Endothelial cell (in vitro differentiated cells): ENCODE measurements at regions not wholly inside any gene's neighbourhood (a gene's known extent, or its start where the extent isn't known, plus 50 kb on each side); places are given as distances from the start of the nearest gene placed in this dataset.
"Not testable (repeated sequence)": the region's sequence is repeated elsewhere in the genome, so short reads cannot be mapped to it uniquely, and the experiment has no call there.

ENCODE experiments used
- DNase-seq: peaks from one replicate; pipeline ENCODE4 v3.0.0; 2021; ENCODE audit warnings: low spot score
- H3K27ac Mint-ChIP-seq: one replicate; pipeline ENCODE4 v1.8.0; 2021; ENCODE audit warnings: mixed read lengths, inconsistent platforms; ENCODE audit not compliant: unreplicated experiment
- H3K27me3 Mint-ChIP-seq: one replicate; pipeline ENCODE4 v1.8.0; 2021; ENCODE audit warnings: mild to moderate bottlenecking, moderate library complexity, mixed read lengths, inconsistent platforms; ENCODE audit not compliant: unreplicated experiment
- H3K36me3 Mint-ChIP-seq: one replicate; pipeline ENCODE4 v1.8.0; 2021; ENCODE audit warnings: mild to moderate bottlenecking, low read depth, mixed read lengths, inconsistent platforms; ENCODE audit not compliant: unreplicated experiment
- H3K4me1 Mint-ChIP-seq: one replicate; pipeline ENCODE4 v1.8.0; 2021; ENCODE audit warnings: mild to moderate bottlenecking, mixed read lengths, inconsistent platforms; ENCODE audit not compliant: unreplicated experiment
- H3K4me3 Mint-ChIP-seq: one replicate; pipeline ENCODE4 v1.8.0; 2021; ENCODE audit warnings: mild to moderate bottlenecking, mixed read lengths, inconsistent platforms; ENCODE audit not compliant: unreplicated experiment
- H3K9me3 Mint-ChIP-seq: one replicate; pipeline ENCODE4 v1.8.0; 2021; ENCODE audit warnings: mixed read lengths, inconsistent platforms; ENCODE audit not compliant: unreplicated experiment
- TF ChIP-seq, protein P1 (sequence below): fragments of 200-600 bp; sonication (generic); IDR thresholded peaks from one replicate; pipeline ENCODE4 v1.5.0; 2021; ENCODE audit warnings: antibody characterized with exemption; ENCODE audit not compliant: unreplicated experiment

GRCh38 chr3:25178672-25179071 is 249.4 kb upstream of the RARB start:
- no peak overlapping the region for H3K4me3 Mint-ChIP-seq
- no peaks in the 10 kb centered on the region for H3K36me3 Mint-ChIP-seq
- no peaks in the 10 kb centered on the region for H3K27me3 Mint-ChIP-seq
- H3K9me3 Mint-ChIP-seq: no peaks in the 10 kb centered on the region
- no peak overlapping the region for H3K27ac Mint-ChIP-seq
- no peak for DNase-seq
- TF ChIP-seq, protein P1, sequence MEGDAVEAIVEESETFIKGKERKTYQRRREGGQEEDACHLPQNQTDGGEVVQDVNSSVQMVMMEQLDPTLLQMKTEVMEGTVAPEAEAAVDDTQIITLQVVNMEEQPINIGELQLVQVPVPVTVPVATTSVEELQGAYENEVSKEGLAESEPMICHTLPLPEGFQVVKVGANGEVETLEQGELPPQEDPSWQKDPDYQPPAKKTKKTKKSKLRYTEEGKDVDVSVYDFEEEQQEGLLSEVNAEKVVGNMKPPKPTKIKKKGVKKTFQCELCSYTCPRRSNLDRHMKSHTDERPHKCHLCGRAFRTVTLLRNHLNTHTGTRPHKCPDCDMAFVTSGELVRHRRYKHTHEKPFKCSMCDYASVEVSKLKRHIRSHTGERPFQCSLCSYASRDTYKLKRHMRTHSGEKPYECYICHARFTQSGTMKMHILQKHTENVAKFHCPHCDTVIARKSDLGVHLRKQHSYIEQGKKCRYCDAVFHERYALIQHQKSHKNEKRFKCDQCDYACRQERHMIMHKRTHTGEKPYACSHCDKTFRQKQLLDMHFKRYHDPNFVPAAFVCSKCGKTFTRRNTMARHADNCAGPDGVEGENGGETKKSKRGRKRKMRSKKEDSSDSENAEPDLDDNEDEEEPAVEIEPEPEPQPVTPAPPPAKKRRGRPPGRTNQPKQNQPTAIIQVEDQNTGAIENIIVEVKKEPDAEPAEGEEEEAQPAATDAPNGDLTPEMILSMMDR: no peak
- H3K4me1 Mint-ChIP-seq: no peaks in the 10 kb centered on the region

DNA sequence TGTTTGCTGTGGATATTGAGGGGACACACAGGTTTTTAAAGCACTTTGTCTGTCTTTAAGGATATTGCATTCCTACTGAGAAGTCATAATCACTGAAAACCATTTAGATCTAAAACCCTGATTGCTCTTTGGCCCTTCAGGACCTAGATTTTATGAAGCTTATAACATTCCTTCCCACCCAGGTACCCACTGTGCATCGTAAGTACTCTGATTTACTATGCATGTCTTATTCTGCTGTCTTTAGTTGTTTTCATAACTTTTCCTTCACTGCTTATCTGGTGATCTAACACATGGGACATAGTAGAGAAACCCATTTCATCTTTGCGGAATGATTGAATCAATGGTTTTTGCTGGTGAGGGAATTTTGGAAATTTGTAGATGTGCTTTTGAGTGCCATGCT is 247.0 kb upstream of the RARB start:
- TF ChIP-seq, protein P1: no peak
- no peak overlapping the region for H3K4me3 Mint-ChIP-seq
- no peaks in the 10 kb centered on the region for H3K9me3 Mint-ChIP-seq
- no peaks in the 10 kb centered on the region for H3K4me1 Mint-ChIP-seq
- H3K27ac Mint-ChIP-seq: no peak overlapping the region
- no peaks in the 10 kb centered on the region for H3K27me3 Mint-ChIP-seq
- DNase-seq: no peak
- H3K36me3 Mint-ChIP-seq: no peaks in the 10 kb centered on the region

DNA sequence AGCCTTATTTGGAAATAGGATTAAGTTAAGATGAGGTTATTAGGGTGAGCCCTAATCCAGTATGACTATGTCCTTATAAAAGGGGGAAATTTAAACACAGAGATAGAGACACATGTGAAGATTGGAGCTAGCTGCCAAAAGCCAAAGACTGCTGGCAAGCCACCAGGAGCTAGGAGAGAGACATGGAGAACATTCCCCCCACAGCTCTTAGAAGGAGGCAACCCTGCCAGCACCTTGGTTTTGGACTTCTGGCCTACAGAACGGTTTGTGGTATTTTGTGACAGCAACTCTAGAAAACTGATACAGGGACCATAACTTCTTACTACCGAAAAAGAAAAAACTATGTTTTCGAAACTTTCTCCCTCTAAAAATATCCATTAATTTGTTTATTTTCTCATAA is 245.3 kb upstream of the RARB start:
- TF ChIP-seq, protein P1: no peak
- Mint-ChIP-seq H3K9me3 (no peaks in the 10 kb centered on the region), H3K27me3 (no peaks in the 10 kb centered on the region), H3K4me3 (no peak overlapping the region), H3K27ac (no peak overlapping the region), H3K4me1 (no peaks in the 10 kb centered on the region), H3K36me3 (no peaks in the 10 kb centered on the region)
- no peak for DNase-seq

DNA sequence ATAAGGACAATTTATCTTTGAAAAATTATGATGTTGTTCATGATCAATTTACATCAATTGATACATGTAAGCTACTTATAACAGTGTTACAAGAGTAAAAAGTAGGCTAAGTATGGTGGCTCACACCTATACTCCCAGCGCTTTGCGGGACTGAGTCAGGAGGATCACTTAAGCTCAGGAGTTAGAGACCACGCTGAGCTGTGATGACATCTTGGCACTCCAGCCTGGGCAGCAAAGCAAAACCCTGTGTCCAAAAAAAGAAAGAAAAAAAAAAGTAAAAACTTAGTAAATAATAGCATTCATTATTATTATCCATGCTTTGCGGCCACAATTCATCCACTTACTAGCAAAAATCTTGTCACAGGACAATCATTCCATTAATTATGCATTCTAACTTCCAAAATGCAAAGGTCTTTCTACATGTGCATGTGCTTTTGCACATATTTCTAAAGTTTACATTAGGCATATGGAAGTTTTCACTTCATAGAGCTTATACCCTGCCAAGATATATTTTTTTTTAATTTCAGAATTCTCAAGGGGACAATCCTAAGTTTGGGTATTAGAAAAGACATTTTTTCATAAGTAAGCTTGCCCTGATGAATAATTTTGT is 243.3 kb upstream of the RARB start:
- Mint-ChIP-seq H3K4me1 (no peaks in the 10 kb centered on the region), H3K4me3 (no peak overlapping the region), H3K27me3 (no peaks in the 10 kb centered on the region), H3K36me3 (no peaks in the 10 kb centered on the region), H3K9me3 (no peaks in the 10 kb centered on the region), H3K27ac (no peak overlapping the region)
- DNase-seq: no peak
- TF ChIP-seq, protein P1: no peak

DNA sequence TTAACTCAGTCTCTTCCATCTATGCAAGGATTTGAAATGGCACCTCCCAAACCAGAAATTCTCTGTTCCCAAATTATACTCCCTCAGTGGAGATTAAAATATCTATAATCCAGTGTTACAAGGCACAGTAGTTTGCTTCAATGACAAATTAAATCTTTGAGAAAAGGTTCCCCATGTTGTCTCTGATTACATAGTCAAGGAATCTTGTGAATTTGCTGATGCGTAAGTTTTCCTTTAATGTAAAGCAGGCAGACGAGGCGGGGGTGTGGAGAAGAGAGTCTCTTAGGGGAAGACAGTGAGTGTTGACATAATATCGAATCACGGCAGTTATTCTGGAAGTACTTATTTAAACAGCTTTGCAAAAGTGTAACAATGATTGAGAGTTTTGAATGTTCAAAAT is 236.4 kb upstream of the RARB start:
- TF ChIP-seq, protein P1: no peak
- no peaks in the 10 kb centered on the region for H3K36me3 Mint-ChIP-seq
- no peaks in the 10 kb centered on the region for H3K27me3 Mint-ChIP-seq
- H3K4me3 Mint-ChIP-seq: no peak overlapping the region
- H3K9me3 Mint-ChIP-seq: no peaks in the 10 kb centered on the region
- no peak for DNase-seq
- H3K4me1 Mint-ChIP-seq: no peaks in the 10 kb centered on the region
- H3K27ac Mint-ChIP-seq: no peak overlapping the region

- not testable (repeated sequence) for H3K36me3 Mint-ChIP-seq, H3K4me3 Mint-ChIP-seq, H3K27ac Mint-ChIP-seq, H3K9me3 Mint-ChIP-seq, H3K4me1 Mint-ChIP-seq, DNase-seq, H3K27me3 Mint-ChIP-seq
Observed at GRCh38 chr3:25199567-25199966, 228.5 kb upstream of the RARB start.
